ENCODE measurements at regions not wholly inside any gene's neighbourhood (a gene's known extent, or its start where the extent isn't known, plus 50 kb on each side); places are given as distances from the start of the nearest gene placed in this dataset.

- 49% methylated on average over 3 of the region's 9 CpGs for WGBS (ENCODE audit: insufficient coverage)
- H3K9me3 Mint-ChIP-seq (ENCODE audit: insufficient read depth): peaks cover 4% of the 10 kb centered on the region
- intact Hi-C loops (cut with micrococcal nuclease): no loop called here
- POLR2A ChIA-PET: no interaction called here
- H3K79me2 ChIP-seq (ENCODE audit: control insufficient read depth, insufficient read depth, low read length): no peaks in the 10 kb centered on the region
- H3K27me3 ChIP-seq (replicated peaks in 1 of 4; ENCODE audit: control extremely low read depth in 1 of 4, control insufficient read depth in 3 of 4, insufficient read depth in 4 of 4, low read length in 3 of 4): no peaks in the 10 kb centered on the region
- H3K36me3 ChIP-seq (replicated peaks in 1 of 2; ENCODE audit: control extremely low read depth in 1 of 2, control insufficient read depth in 1 of 2, extremely low read depth in 1 of 2, insufficient read depth in 2 of 2, low read length in 1 of 2): no peaks in the 10 kb centered on the region
- no peak overlapping the region for H3K27ac ChIP-seq (ENCODE audit: low read length in 2 of 2)
- ATAC-seq (ENCODE audit: low read depth) (no peak), DNase-seq (no peak)
- no peak overlapping the region for H3K9ac ChIP-seq (ENCODE audit: low read length)
- H3K4me2 ChIP-seq (replicated peaks; ENCODE audit: low read depth, low read length, poor library complexity, severe bottlenecking): no peak overlapping the region
- no peak overlapping the region for H3K4me3 ChIP-seq (ENCODE audit: control extremely low read depth in 1 of 5, extremely low read depth in 1 of 5, insufficient read depth in 1 of 5, low read depth in 2 of 5, low read length in 4 of 5)
- TF ChIP-seq EZH2 (IDR thresholded peaks at IDR 0.05; ENCODE audit: borderline replicate concordance, insufficient read depth, low read depth, low read length, poor library complexity, severe bottlenecking) (no peak), CTCF (IDR thresholded peaks at IDR 0.05) (peak; percentile 63)
- CTCF ChIA-PET: interaction anchor here (0.6 to 1.8 kb wide), 2 partner anchors 271 to 360 kb away, joined by 4 to 5 read pairs; no protein-coding TSS in a partner anchor
- peaks cover 12% of the 10 kb centered on the region for H3K27me3 Mint-ChIP-seq
- no peak overlapping the region for H2AFZ ChIP-seq (ENCODE audit: insufficient read depth, low read depth, low read length, poor library complexity, severe bottlenecking)
- no peaks in the 10 kb centered on the region for H4K20me1 ChIP-seq (ENCODE audit: control insufficient read depth, insufficient read depth, low read length, poor library complexity, severe bottlenecking)
- H3K9me3 ChIP-seq (ENCODE audit: control extremely low read depth in 1 of 3, control insufficient read depth in 2 of 3, insufficient read depth in 1 of 3, low read length in 2 of 3): no peaks in the 10 kb centered on the region
- no peak overlapping the region for H3K27ac Mint-ChIP-seq
- H3K4me1 Mint-ChIP-seq: no peaks in the 10 kb centered on the region
- H3K4me1 ChIP-seq (ENCODE audit: control insufficient read depth in 2 of 2, insufficient read depth in 2 of 2, low read length in 2 of 2): no peaks in the 10 kb centered on the region
- no peak overlapping the region for H3K4me3 Mint-ChIP-seq
Observed at GRCh38 chr7:132049462-132050304, 493.3 kb upstream of the PODXL start.

- Mint-ChIP-seq H3K4me1 (no peaks in the 10 kb centered on the region), H3K27ac (no peak overlapping the region), H3K9me3 (ENCODE audit: insufficient read depth) (no peaks in the 10 kb centered on the region), H3K4me3 (no peak overlapping the region), H3K27me3 (peaks cover 8% of the 10 kb centered on the region)
- H3K27ac ChIP-seq (ENCODE audit: low read length in 2 of 2): no peak overlapping the region
- no peak overlapping the region for H3K4me2 ChIP-seq (replicated peaks; ENCODE audit: low read depth, low read length, poor library complexity, severe bottlenecking)
- no peak overlapping the region for H3K4me3 ChIP-seq (ENCODE audit: control extremely low read depth in 1 of 5, extremely low read depth in 1 of 5, insufficient read depth in 1 of 5, low read depth in 2 of 5, low read length in 4 of 5)
- intact Hi-C loops (cut with micrococcal nuclease): no loop called here
- ChIA-PET CTCF (interaction anchor here (1.3 kb wide), 1 partner anchor 10 kb away, joined by 3 read pairs; no protein-coding TSS in a partner anchor), POLR2A (no interaction called here)
- ATAC-seq (ENCODE audit: low read depth) (no peak), DNase-seq (no peak)
- H3K27me3 ChIP-seq (replicated peaks in 1 of 4; ENCODE audit: control extremely low read depth in 1 of 4, control insufficient read depth in 3 of 4, insufficient read depth in 4 of 4, low read length in 3 of 4): no peaks in the 10 kb centered on the region
- H3K4me1 ChIP-seq (ENCODE audit: control insufficient read depth in 2 of 2, insufficient read depth in 2 of 2, low read length in 2 of 2): no peaks in the 10 kb centered on the region
- TF ChIP-seq EZH2 (IDR thresholded peaks at IDR 0.05; ENCODE audit: borderline replicate concordance, insufficient read depth, low read depth, low read length, poor library complexity, severe bottlenecking) (no peak), CTCF (IDR thresholded peaks at IDR 0.05) (no peak)
- no peaks in the 10 kb centered on the region for H4K20me1 ChIP-seq (ENCODE audit: control insufficient read depth, insufficient read depth, low read length, poor library complexity, severe bottlenecking)
- H3K9ac ChIP-seq (ENCODE audit: low read length): no peak overlapping the region
- H3K9me3 ChIP-seq (ENCODE audit: control extremely low read depth in 1 of 3, control insufficient read depth in 2 of 3, insufficient read depth in 1 of 3, low read length in 2 of 3): no peaks in the 10 kb centered on the region
- 100% methylated on average over 2 of the region's 2 CpGs for WGBS (ENCODE audit: insufficient coverage)
- H2AFZ ChIP-seq (ENCODE audit: insufficient read depth, low read depth, low read length, poor library complexity, severe bottlenecking): no peak overlapping the region
- no peaks in the 10 kb centered on the region for H3K79me2 ChIP-seq (ENCODE audit: control insufficient read depth, insufficient read depth, low read length)
- H3K36me3 ChIP-seq (replicated peaks in 1 of 2; ENCODE audit: control extremely low read depth in 1 of 2, control insufficient read depth in 1 of 2, extremely low read depth in 1 of 2, insufficient read depth in 2 of 2, low read length in 1 of 2): no peaks in the 10 kb centered on the region
Observed at GRCh38 chr7:132045481-132045980, 489.1 kb upstream of the PODXL start.
